ENCODE measurements at regions not wholly inside any gene's neighbourhood (a gene's known extent, or its start where the extent isn't known, plus 50 kb on each side); places are given as distances from the start of the nearest gene placed in this dataset.

DNA sequence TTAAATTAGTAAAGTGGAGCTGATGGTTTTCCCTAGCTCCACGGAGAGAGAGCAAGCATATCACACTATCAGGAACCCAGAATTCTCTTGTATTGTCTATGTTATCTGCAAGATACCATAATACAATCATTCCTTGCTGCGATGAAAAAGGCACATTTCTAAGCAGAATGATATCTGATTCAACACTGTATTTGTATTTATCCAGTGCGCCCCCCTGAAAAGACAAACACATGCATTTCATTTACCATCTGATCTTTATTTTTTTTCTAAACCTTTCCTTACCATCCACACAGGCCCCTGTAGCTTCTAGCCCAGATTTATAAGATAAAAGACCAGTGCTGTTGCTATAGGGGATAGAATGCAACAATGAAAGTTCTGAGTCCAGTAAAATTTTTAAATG, 420.6 kb downstream of the TDRD15 start:
- Histone ChIP-seq H4K20me1 (ENCODE audit: insufficient read depth, low read length) (no peaks in the 10 kb centered on the region), H3K4me1 (ENCODE audit: low read length) (no peaks in the 10 kb centered on the region), H3K79me2 (ENCODE audit: low read length) (no peaks in the 10 kb centered on the region), H3K4me2 (ENCODE audit: low read length) (no peak overlapping the region), H3K9me3 (ENCODE audit: insufficient read depth, low read length) (no peaks in the 10 kb centered on the region), H2AFZ (ENCODE audit: low read depth, low read length) (no peak overlapping the region), H3K27me3 (ENCODE audit: low read depth, low read length) (no peaks in the 10 kb centered on the region), H3K9ac (ENCODE audit: low read length) (no peak overlapping the region), H3K36me3 (replicated peaks; ENCODE audit: low read depth, low read length) (no peaks in the 10 kb centered on the region), H3K27ac (ENCODE audit: low read length) (no peak overlapping the region), H3K4me3 (ENCODE audit: low read length) (no peak overlapping the region)
- no peak for TF ChIP-seq EZH2phosphoT487 (IDR thresholded peaks at IDR 0.05; ENCODE audit: low read depth)
- TF ChIP-seq, protein P1, sequence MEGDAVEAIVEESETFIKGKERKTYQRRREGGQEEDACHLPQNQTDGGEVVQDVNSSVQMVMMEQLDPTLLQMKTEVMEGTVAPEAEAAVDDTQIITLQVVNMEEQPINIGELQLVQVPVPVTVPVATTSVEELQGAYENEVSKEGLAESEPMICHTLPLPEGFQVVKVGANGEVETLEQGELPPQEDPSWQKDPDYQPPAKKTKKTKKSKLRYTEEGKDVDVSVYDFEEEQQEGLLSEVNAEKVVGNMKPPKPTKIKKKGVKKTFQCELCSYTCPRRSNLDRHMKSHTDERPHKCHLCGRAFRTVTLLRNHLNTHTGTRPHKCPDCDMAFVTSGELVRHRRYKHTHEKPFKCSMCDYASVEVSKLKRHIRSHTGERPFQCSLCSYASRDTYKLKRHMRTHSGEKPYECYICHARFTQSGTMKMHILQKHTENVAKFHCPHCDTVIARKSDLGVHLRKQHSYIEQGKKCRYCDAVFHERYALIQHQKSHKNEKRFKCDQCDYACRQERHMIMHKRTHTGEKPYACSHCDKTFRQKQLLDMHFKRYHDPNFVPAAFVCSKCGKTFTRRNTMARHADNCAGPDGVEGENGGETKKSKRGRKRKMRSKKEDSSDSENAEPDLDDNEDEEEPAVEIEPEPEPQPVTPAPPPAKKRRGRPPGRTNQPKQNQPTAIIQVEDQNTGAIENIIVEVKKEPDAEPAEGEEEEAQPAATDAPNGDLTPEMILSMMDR (IDR thresholded peaks at IDR 0.05; ENCODE audit: low read depth, low read length), result no peak

- Histone ChIP-seq H3K4me1 (ENCODE audit: low read length) (no peaks in the 10 kb centered on the region), H3K9ac (ENCODE audit: low read length) (no peak overlapping the region), H4K20me1 (ENCODE audit: insufficient read depth, low read length) (no peaks in the 10 kb centered on the region), H3K27me3 (ENCODE audit: low read depth, low read length) (no peaks in the 10 kb centered on the region), H3K4me3 (ENCODE audit: low read length) (no peak overlapping the region), H3K79me2 (ENCODE audit: low read length) (no peaks in the 10 kb centered on the region), H3K4me2 (ENCODE audit: low read length) (no peak overlapping the region), H3K9me3 (ENCODE audit: insufficient read depth, low read length) (no peaks in the 10 kb centered on the region), H3K27ac (ENCODE audit: low read length) (no peak overlapping the region), H3K36me3 (replicated peaks; ENCODE audit: low read depth, low read length) (no peaks in the 10 kb centered on the region), H2AFZ (ENCODE audit: low read depth, low read length) (no peak overlapping the region)
- TF ChIP-seq, protein P1 (IDR thresholded peaks at IDR 0.05; ENCODE audit: low read depth, low read length), result no peak
- TF ChIP-seq EZH2phosphoT487 (IDR thresholded peaks at IDR 0.05; ENCODE audit: low read depth), result no peak
Observed at GRCh38 chr2:21552981-21553380, 429.2 kb downstream of the TDRD15 start.

- Histone ChIP-seq H3K4me3 (ENCODE audit: low read length) (no peak overlapping the region), H3K27me3 (ENCODE audit: low read depth, low read length) (no peaks in the 10 kb centered on the region), H2AFZ (ENCODE audit: low read depth, low read length) (no peak overlapping the region), H3K4me2 (ENCODE audit: low read length) (no peak overlapping the region), H3K9me3 (ENCODE audit: insufficient read depth, low read length) (no peaks in the 10 kb centered on the region), H4K20me1 (ENCODE audit: insufficient read depth, low read length) (no peaks in the 10 kb centered on the region), H3K79me2 (ENCODE audit: low read length) (no peaks in the 10 kb centered on the region), H3K4me1 (ENCODE audit: low read length) (no peaks in the 10 kb centered on the region), H3K9ac (ENCODE audit: low read length) (no peak overlapping the region), H3K36me3 (replicated peaks; ENCODE audit: low read depth, low read length) (no peaks in the 10 kb centered on the region), H3K27ac (ENCODE audit: low read length) (no peak overlapping the region)
- no peak for TF ChIP-seq EZH2phosphoT487 (IDR thresholded peaks at IDR 0.05; ENCODE audit: low read depth)
- TF ChIP-seq, protein P1 (IDR thresholded peaks at IDR 0.05; ENCODE audit: low read depth, low read length), result no peak
Observed at GRCh38 chr2:21559351-21559750, 435.6 kb downstream of the TDRD15 start.

- Histone ChIP-seq H3K9me3 (ENCODE audit: insufficient read depth, low read length) (no peaks in the 10 kb centered on the region), H3K27ac (ENCODE audit: low read length) (no peak overlapping the region), H3K36me3 (replicated peaks; ENCODE audit: low read depth, low read length) (no peaks in the 10 kb centered on the region), H4K20me1 (ENCODE audit: insufficient read depth, low read length) (no peaks in the 10 kb centered on the region), H3K4me2 (ENCODE audit: low read length) (no peak overlapping the region), H2AFZ (ENCODE audit: low read depth, low read length) (no peak overlapping the region), H3K27me3 (ENCODE audit: low read depth, low read length) (no peaks in the 10 kb centered on the region), H3K4me3 (ENCODE audit: low read length) (no peak overlapping the region), H3K9ac (ENCODE audit: low read length) (no peak overlapping the region), H3K79me2 (ENCODE audit: low read length) (no peaks in the 10 kb centered on the region), H3K4me1 (ENCODE audit: low read length) (no peaks in the 10 kb centered on the region)
- TF ChIP-seq, protein P1 (IDR thresholded peaks at IDR 0.05; ENCODE audit: low read depth, low read length), result no peak
- TF ChIP-seq EZH2phosphoT487 (IDR thresholded peaks at IDR 0.05; ENCODE audit: low read depth), result no peak
Observed at GRCh38 chr2:21561965-21562364, 438.2 kb downstream of the TDRD15 start.
